Adrenal gland (tissue), 9 donors: ENCODE measurements at regions not wholly inside any gene's neighbourhood (a gene's known extent, or its start where the extent isn't known, plus 50 kb on each side); places are given as distances from the start of the nearest gene placed in this dataset.

ENCODE experiments used
- DNase-seq, 7 donors: peaks; one replicate each; pipeline ENCODE4 v3.0.0-alpha.2; 2019 to 2020
- H3K27ac ChIP-seq, 5 donors: fragments of 200-600 bp; sonication (generic) in 4 of 5; 1 replicate in 3 of 5; 2 replicates in 2 of 5; pipeline versions ENCODE4 v1.5.1 to v1.8.0; 2016 to 2020; ENCODE audit warnings: mild to moderate bottlenecking in 1 of 5
- H3K27me3 ChIP-seq: fragments of 200-600 bp; 2 replicates; pipeline ENCODE4 v1.8.0; 2021
- H3K36me3 ChIP-seq, 2 donors: fragments of 200-600 bp; replicated peaks in 1 of 2; 1 replicate in 1 of 2; 2 replicates in 1 of 2; pipeline versions ENCODE4 v1.5.1 to v1.8.0; 2018 to 2022
- H3K4me1 ChIP-seq, 2 donors: fragments of 200-600 bp; replicated peaks in 1 of 2; 1 replicate in 1 of 2; 2 replicates in 1 of 2; pipeline versions ENCODE4 v1.5.1 to v1.8.0; 2018 to 2021
- H3K4me3 ChIP-seq, 4 donors: fragments of 200-600 bp; sonication (generic) in 3 of 4; one replicate each; pipeline ENCODE4 v1.5.1; 2016 to 2018
- H3K9me3 ChIP-seq, 3 donors: fragments of 200-600 bp; sonication (generic) in 1 of 3; replicated peaks in 1 of 3; 1 replicate in 2 of 3; 2 replicates in 1 of 3; pipeline versions ENCODE4 v1.5.1 to v1.8.0; 2016 to 2021
- CTCF ChIP-seq, 6 experiments: fragments of 450-650 bp in 4 of 6; fragments of 200-600 bp in 2 of 6; sonication (generic) in 1 of 6; IDR thresholded peaks; 1 replicate in 5 of 6; 2 replicates in 1 of 6; pipeline versions ENCODE4 v1.5.1 to v1.8.0; 2016 to 2021; ENCODE audit warnings: antibody characterized with exemption in 6 of 6, mild to moderate bottlenecking in 2 of 6, moderate library complexity in 1 of 6
- POLR2A ChIP-seq, 2 donors: fragments of 450-650 bp; IDR thresholded peaks; one replicate each; pipeline ENCODE4 v1.6.1; 2017; ENCODE audit warnings: antibody characterized with exemption in 2 of 2, mild to moderate bottlenecking in 2 of 2, moderate library complexity in 1 of 2
- WGBS, 4 donors: extraction: QIAGEN DNeasy Blood & Tissue Kit in 2 of 4; methylation state at CpG; one replicate each; pipeline versions ENCODE4 v1.1.5 to v1.1.7; 2013 to 2017; 5-methylcytosine and 5-hydroxymethylcytosine counted together
- intact Hi-C, 2 donors: fragments of 100-400 bp; cut with DNase I; formaldehyde crosslinking; loops; one replicate each; pipeline versions ENCODE4 v1.14.1 to v1.15.0; 2022 to 2023
- donor health status: healthy with polysubstance abuse.
- donor health status: Bipolar disorder and iron deficiency.
- donor health status: DM: yes; HTN: yes; CAD: no.
- donor health status: DM: no; HTN: no; CAD: no.
- donor health status: DM: no; HTN: no; CAD: no.

- 72 to 87% (median 79%) methylated on average over 5 of the region's 5 CpGs for WGBS, 4 donors
- intact Hi-C loops = no loop called here
- TF ChIP-seq POLR2A (IDR thresholded peaks at IDR 0.05) (no peak), CTCF (IDR thresholded peaks at IDR 0.05) (no peak)
- Histone ChIP-seq H3K27me3 (no peaks in the 10 kb centered on the region), H3K9me3 (no peaks in the 10 kb centered on the region), H3K4me1 (no peaks in the 10 kb centered on the region), H3K36me3 (no peaks in the 10 kb centered on the region), H3K27ac (no peak overlapping the region), H3K4me3 (no peak overlapping the region)
- DNase-seq = no peak
Measured at GRCh38 chr9:78563269-78563668, 266.3 kb downstream of the PSAT1 start.

GRCh38 chr9:78565481-78565880, 268.6 kb downstream of the PSAT1 start:
- intact Hi-C loops = no loop called here
- Histone ChIP-seq H3K27ac (no peak overlapping the region), H3K4me3 (no peak overlapping the region), H3K36me3 (no peaks in the 10 kb centered on the region), H3K4me1 (no peaks in the 10 kb centered on the region), H3K27me3 (no peaks in the 10 kb centered on the region), H3K9me3 (no peaks in the 10 kb centered on the region)
- WGBS, 4 donors = 47 to 54% (median 51%) methylated on average over 5 of the region's 5 CpGs
- DNase-seq = no peak
- no peak for TF ChIP-seq POLR2A (IDR thresholded peaks at IDR 0.05)
- no peak for TF ChIP-seq CTCF (IDR thresholded peaks at IDR 0.05)

- 41 to 85% (median 70%) methylated on average over 2 of the region's 2 CpGs for WGBS, 4 donors
Measured at GRCh38 chr9:78566521-78566920, 269.6 kb downstream of the PSAT1 start.

GRCh38 chr9:78566948-78567675, 270.2 kb downstream of the PSAT1 start:
- Histone ChIP-seq H3K4me1 (no peaks in the 10 kb centered on the region), H3K27me3 (no peaks in the 10 kb centered on the region), H3K4me3 (no peak overlapping the region), H3K36me3 (no peaks in the 10 kb centered on the region), H3K9me3 (no peaks in the 10 kb centered on the region), H3K27ac (no peak overlapping the region)
- intact Hi-C loops = no loop called here
- TF ChIP-seq POLR2A (IDR thresholded peaks at IDR 0.05) = no peak
- WGBS, 4 donors = 67 to 82% (median 76%) methylated on average over 5 of the region's 5 CpGs
- DNase-seq = no peak

More at GRCh38 chr9:78566521-78566920, 269.6 kb downstream of the PSAT1 start:
- no peak overlapping the region for H3K27ac ChIP-seq
- H3K4me1 ChIP-seq = no peaks in the 10 kb centered on the region
- intact Hi-C loops = no loop called here
- no peak overlapping the region for H3K4me3 ChIP-seq
- H3K36me3 ChIP-seq = no peaks in the 10 kb centered on the region
- H3K9me3 ChIP-seq = no peaks in the 10 kb centered on the region
- TF ChIP-seq POLR2A (IDR thresholded peaks at IDR 0.05) = no peak
- no peak for TF ChIP-seq CTCF (IDR thresholded peaks at IDR 0.05)
- DNase-seq = no peak
- H3K27me3 ChIP-seq = no peaks in the 10 kb centered on the region

- intact Hi-C loops = no loop called here
- TF ChIP-seq POLR2A (IDR thresholded peaks at IDR 0.05) (no peak), CTCF (IDR thresholded peaks at IDR 0.05) (no peak)
- DNase-seq = no peak
- H3K36me3 ChIP-seq = no peaks in the 10 kb centered on the region
- no peaks in the 10 kb centered on the region for H3K27me3 ChIP-seq
- no peaks in the 10 kb centered on the region for H3K4me1 ChIP-seq
- WGBS, 4 donors = 71 to 81% (median 76%) methylated on average over 3 of the region's 3 CpGs
- no peaks in the 10 kb centered on the region for H3K9me3 ChIP-seq
- no peak overlapping the region for H3K27ac ChIP-seq
- no peak overlapping the region for H3K4me3 ChIP-seq
Measured at GRCh38 chr9:78567693-78568092, 270.8 kb downstream of the PSAT1 start.
